GM18858 (cell line): ENCODE measurements at regions not wholly inside any gene's neighbourhood (a gene's known extent, or its start where the extent isn't known, plus 50 kb on each side); places are given as distances from the start of the nearest gene placed in this dataset.
"Not testable (repeated sequence)": the region's sequence is repeated elsewhere in the genome, so short reads cannot be mapped to it uniquely, and the experiment has no call there.

ENCODE experiments used
- ATAC-seq: cut with Tn5 transposase; IDR thresholded peaks from one replicate; pipeline ENCODE4 v1.9.1; 2021; ENCODE audit not compliant: unreplicated experiment

DNA sequence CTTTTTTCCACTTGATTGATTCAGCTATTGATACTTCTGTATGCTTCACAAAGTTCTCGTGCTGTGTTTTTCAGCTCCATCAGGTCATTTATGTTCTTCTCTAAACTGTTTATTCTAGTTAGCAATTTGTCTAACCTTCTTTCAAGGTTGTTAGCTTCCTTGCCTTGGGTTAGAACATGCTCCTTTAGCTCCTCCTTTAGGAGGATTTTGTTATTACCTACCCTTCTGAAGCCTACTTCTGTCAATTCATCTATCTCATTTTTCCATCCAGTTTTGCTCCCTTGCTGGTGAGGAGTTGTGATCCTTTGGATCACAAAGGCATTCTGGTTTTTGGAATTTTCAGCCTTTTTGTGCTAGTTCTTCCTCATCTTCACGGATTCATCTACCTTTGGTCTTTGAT is 344.7 kb upstream of the CLEC14A start:
- not testable (repeated sequence) for ATAC-seq

DNA sequence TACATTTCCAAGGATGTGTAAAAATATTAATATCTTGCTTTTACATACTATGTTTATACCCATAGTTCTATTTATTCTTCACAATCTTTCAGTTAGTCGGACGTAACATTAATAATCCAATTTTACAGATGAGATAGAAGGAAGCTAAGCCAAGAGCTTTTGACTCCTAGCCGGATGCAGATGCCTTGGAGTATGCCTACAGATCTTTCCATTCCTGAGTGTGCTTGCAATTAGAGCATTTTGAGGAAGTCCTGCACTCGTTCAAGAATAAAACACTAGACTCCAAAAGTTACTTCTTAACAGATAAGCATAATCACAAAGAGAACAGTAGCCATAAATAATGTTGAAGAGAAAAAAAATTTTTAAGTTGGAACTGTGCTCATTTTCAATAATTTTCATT is 337.6 kb upstream of the CLEC14A start:
- no peak for ATAC-seq

DNA sequence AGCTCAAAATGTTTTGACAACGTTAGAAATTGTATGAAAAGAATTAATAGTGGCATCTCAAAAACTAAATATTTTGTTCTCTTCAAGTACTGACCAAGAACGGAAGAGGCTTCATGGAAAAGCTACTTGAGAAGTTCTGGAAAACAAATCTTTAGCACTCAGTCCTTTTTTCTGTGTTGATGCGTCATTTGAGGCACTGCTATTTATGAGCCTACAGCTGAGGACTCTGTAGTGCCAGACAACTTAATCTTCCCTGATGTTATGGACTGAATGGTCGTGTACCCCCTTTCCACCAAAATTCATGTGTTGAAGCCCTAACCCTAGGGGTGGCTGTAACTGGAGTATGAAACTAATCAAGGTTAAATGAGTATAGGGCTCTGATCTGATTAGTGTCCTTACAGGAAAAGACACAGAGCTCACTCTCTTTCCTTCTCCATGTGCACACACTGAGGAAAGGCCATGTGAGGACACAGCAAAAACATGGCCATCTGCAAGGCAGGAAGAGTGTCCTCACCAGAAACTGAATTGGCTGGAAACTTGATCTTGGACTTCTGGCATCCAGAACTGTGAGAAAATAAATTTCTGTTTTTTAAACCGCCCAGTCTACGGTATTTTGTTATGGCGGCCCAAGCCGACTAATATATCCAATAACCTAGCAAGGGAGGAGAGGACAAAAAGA is 337.0 kb upstream of the CLEC14A start:
- no peak for ATAC-seq

DNA sequence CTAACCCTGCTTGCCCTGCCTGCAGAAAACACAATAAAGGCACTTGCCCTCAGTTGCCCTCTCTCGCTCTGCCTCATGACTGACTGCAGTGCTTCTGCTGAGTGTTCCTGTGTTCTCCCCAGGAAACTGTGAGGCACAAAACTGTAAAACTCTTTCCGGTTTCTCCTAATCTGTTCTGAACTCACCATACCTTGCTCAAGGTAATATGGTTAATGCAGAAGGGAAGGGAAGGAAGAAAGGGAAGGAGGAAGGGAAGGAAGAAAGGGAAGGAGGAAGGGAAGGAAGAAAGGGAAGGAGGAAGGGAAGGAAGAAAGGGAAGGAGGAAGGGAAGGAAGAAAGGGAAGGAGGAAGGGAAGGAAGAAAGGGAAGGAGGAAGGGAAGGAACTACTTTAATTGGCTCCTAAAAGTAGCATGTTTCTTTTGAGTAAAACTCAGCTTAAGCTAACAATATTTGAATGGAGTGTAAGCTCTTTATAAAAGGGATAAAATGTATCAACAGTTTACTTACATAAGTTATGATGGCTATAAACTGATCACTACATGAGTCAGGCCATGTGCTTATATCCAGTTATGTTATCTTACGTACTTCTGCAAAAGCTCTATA is 334.0 kb upstream of the CLEC14A start:
- ATAC-seq, result no peak

DNA sequence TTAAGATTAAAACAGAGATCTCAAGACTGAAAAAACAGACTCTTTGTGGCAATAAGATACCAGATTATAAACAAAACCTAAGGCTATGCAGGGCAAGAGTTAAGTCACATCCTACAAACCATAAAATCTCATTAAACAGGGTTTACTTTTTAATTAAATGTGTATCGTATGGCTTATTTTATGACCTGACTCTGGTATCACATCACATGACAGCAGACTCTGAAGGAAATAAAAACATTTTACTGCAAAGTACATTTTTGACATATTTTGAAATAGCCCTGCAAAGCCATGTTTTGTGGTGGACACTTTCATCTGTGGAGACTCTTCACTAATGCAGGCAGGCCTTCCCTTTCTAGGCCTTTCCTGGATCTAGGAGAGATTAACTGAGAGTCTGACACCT is 327.6 kb upstream of the CLEC14A start:
- no peak for ATAC-seq

DNA sequence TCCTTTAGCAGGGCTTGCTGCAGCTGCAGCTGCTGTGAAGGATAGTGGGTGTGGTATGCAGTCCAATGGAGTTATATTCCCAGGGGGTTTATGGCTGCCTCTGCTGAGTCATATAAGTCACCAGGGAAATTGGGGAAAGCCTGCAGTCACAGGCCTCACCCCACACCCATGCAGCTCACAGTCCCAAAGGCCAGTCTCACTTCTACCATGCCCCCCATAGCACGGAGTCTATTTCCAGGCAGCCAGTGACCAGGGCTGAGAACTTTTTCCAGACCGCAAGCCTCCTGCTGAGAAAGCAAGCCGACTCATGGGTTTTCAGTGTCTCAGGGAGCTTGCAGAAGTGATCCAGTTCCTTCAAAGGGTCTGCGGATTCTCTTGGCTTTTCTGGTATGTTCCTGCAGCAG is 322.4 kb upstream of the CLEC14A start:
- ATAC-seq, result no peak

DNA sequence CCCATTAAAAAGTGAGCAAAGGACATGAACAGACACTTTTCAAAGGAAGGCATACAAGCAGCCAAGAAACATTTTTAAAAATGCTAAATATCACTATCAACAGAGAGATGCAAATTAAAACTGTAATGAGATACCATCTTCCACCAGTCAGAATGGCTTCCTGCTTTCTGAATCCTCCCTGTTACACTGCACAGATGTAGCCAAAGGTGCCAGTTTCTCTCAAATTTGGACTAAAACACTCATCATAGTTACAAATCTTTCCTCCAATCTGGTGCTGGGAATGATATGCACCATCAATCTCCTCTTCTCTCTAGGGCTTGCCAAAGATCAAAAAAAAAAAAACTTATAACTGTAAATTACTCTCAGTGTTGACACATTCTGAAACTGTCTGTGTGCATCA is 311.8 kb upstream of the CLEC14A start:
- no peak for ATAC-seq

DNA sequence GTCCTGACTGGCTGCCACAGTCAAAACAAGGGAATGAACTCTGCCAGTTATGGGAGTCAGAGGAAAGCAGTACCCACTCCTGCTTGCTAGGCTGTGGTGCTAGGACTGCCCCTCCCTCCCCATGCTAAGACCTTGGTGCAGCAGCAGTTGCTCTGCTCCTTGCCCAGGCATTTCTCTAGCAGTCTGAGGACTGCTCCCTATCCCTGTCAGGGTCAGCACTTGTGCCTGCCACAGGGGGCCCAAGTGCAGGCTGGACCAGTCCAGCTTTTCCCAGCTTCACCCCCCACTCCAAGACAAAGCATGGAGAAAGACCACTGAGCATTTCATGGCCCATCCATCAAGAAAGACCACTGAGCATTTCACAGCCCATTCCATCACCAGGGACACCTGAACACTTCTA is 305.8 kb upstream of the CLEC14A start:
- no peak for ATAC-seq

DNA sequence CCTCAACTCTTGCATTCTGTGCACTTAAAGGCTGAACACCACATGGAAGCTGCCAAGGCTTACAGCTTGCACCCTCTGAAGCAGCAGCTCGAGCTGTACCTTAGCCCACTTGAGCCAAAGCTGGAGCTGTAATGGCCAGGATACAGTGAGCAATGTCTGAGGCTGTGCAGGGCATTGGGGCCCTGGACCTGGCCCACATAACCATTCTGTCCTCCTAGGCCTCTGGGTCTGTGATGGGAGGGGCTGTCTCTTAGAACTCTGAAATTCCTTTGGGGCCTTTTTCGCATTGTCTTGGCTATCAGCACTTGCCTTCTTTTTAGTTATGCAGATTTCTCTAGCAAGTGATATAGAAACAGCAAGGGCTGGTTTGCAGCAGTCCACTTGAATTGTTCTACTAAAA is 303.8 kb upstream of the CLEC14A start:
- ATAC-seq, result no peak

DNA sequence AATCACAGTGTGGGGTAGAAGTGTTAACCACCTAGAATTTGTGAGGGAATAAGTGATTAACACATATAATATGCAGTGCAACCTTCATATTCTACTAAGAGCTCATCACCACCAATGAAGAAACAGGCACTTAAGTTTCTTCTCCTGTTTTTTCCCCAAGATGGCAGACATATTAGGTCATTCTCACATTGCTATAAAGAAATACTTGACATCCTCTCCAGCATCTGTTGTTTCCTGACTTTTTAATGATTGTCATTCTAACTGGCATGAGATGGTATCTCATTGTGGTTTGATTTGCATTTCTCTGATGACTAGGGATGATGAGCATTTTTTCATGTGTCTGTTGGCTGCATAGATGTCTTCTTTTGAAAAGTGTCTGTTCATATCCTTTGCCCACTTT is 301.5 kb upstream of the CLEC14A start:
- not testable (repeated sequence) for ATAC-seq

DNA sequence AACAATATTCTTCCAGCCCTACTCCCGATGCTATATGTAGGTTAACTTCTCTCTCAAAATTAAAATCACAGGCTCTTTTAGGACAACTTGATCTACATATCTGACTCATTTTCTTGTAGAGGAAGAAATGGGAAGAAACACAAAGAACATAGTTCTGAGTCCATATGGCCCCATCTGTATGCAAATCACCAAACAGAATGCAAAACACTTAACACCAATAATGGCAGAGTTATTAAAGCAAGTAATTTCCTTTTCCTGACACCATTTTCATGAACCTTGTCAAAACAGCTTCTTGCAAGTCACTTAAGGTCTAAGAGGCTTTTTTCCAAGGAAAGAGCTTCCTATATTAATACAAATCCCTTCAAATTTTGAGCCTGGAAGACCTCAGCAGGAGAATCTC is 300.4 kb upstream of the CLEC14A start:
- ATAC-seq, result no peak

DNA sequence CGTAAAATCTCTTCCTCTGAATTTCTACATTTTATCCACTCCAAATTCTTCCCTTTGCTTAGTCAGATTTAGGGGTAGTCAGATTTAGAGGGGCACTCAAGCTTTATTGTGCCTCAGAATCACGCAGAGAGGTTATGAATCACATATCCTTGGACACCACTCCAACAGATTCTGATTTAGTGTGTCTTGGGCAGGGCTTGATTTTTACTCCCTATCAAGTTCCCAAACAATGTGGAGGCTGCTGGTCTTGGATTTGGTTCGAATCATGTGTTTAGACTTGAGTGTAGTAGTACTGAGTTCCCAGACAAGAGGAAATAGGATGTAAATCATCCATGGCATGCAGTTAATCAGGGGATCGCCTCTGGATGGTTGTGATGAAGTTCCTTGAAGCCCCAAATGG is 298.1 kb upstream of the CLEC14A start:
- no peak for ATAC-seq

DNA sequence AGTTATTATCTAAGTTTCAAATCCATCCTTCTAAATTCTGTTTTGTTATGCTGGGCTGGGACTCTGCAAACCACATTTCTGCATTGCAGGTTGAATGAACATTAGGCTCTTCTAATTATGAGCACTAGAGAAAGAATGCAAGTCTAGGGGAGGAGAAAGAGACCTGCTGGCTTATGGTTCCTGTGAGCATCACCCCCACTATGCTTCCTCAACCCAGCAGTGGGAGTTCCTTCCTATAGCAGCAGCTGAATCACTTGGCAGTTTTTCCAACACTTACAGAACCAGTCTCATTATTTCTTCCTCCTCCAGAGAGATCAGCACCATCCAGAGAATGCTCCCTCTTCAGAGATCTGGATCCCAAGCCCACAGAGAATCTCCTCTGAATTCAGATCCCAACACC is 297.7 kb upstream of the CLEC14A start:
- no peak for ATAC-seq

DNA sequence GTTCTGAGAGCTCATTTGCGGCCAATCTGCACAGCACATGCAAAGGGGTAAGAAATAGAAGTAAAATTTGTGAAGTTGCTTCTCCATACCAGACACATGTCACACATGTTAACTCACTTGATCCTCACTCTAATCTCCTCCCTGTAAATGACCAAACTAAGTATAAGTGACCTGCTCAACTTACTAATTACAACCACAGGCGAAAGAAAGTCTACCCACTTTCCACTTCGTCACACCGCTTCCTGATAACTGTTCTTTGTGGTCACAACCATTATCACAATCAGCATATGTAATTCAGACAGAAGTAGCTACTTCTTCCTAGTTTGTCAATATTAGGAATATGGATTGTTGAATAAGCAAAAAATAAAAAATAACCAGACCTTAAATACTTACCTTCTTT is 293.7 kb upstream of the CLEC14A start:
- ATAC-seq, result no peak

DNA sequence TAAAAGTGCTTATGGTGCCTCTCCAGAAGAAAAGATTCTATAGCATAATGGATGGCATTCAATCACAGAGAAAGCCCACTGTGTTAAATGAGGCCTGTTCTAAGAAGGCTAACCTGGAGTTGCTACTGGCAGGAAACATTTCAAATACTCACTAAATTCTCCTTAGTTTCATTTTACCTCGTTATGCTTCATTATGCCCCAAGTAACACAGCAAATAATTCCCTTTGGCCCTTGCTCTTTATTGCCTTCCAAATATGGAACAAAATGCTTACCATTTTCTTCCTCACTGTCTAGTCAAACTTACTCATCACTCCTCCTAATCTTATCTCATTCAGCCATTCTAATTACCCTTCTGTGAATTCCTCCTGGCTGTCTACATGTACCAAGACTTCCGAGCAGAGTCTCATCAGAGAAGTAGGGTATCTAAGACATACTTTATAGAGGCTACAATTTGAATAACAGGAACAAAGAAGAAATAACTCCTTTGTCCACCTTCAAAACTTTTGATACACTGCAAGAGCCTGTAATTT is 292.1 kb upstream of the CLEC14A start:
- no peak for ATAC-seq

DNA sequence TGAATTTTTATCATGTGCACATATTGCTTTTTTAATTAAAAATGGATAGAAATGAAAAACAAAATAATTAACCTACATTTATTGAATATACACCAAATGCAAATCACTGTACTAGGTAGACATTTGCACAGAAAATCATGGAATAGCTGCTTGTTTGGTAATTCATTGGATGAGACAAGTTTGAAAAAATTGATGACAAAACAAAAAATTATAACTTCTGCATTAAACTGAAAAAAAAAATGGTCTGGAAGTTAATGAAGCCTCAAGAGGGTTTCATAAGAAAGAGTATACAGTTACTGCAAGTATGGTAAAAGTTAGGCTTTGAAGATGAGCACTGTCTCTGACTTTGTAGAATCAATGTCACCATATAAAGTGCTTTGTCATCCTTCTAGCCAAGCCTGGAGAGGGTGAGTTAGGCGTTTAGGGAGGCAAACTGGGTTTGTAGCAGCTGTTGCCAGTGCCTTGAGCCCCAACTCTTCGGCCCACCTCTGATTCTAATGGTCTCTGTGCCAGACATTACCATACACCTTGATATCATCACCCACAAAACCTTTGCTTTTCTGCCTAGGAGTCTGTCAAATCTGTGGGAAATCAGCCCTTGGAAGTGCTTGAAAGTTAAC is 291.1 kb upstream of the CLEC14A start:
- ATAC-seq, result no peak

DNA sequence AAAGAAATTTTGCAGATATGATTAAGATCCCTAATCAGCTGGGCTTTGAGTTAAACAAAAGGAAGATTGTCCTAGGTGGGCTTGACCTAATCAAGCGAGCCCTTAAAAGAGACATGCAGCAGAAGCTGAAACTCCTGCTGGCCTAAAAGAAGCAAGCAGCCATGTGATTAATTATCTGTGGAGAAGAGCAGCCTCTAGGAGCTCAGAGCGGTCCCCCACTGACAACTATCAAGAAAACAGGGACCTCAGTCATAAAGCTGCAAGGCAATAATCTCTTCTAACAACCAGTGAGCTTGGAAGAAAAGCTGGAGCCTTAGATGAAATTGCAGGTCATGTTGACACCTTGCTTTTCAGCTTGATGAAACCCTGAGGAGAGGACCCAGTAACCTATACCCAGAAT is 288.9 kb upstream of the CLEC14A start:
- no peak for ATAC-seq

DNA sequence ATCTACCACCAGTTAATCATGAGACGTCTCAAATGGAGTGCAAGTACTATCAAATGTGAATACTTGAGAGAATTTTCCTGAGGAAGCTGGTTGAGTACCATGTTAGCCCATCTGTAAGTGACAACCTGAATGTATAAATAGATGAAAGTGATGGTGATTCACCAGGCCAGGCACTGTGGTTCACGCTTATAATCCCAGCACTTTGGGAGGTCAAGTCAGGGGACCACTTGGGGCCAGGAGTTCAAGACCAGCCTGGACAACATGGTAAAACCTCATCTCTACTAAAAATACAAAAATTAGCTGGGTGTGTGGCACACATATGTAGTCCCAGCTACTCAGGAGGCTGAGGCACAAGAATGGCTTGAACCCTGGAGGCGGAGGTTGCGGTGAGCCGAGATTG is 288.0 kb upstream of the CLEC14A start:
- ATAC-seq, result not testable (repeated sequence)

DNA sequence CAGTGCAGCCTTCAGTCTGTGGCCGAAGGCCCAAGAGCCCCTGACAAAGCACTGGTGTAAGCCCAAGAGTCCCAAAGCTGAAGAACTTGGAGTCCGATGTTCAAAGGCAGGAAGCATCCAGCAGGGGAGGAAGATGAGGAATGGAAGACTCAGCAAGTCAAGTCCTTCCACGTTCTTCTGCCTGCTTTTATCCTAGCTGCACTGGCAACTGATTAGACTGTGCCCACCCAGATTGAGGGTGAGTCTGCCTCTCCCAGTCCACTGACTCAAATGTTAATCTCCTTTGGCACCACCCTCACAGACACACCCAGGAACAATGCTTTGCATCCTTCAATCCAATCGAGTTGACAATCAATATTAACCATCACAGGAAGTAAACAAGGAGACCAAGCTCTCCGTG is 282.2 kb upstream of the CLEC14A start:
- not testable (repeated sequence) for ATAC-seq

DNA sequence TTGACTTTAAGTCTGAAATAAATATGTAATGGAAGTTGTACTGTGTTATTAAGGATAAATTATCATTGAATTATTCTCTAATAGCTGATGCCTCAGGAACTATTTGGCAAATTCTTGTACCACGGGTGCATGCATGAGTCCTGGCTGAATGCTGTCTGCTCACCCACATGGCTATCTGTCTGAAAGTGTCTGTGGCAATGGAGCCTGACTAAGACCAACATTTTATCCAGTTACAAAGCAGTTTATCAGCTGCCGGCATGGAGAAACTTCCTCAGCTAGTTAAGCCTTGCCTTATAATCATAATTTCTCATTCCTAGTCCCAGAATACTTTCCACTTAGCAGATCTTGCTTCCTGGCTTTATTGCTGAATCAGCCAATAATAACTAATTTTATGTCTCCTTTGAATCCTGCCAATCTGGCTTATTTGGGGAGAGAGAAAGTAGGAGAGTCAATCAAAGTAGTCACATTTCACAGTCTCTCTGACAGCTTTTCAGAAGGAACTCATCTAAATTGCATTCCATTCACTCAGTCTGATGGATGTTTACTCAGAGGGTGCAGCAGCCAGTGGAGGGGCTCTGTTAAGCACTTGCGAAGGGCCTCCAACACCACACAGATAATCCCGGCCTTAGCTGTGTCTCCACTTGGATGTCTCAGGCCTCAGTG is 280.6 kb upstream of the CLEC14A start:
- no peak for ATAC-seq

DNA sequence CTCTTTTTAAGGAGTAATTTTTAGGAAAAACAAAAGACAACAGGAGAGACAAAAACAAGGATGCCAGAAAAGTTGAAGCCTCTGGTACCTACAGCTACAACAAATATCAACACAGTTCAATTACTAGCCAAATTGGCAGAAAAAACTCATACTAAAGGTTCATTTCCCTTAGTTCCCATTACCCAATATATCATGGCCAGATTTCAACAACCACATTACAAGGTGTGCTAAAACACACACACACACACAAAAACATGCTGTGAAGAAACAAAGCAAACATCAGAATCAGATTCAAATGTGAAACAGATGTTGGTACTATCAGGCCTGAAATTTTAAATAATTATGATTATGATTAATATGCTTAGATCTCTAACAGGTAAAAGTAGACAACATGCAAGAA is 272.7 kb upstream of the CLEC14A start:
- ATAC-seq, result no peak

DNA sequence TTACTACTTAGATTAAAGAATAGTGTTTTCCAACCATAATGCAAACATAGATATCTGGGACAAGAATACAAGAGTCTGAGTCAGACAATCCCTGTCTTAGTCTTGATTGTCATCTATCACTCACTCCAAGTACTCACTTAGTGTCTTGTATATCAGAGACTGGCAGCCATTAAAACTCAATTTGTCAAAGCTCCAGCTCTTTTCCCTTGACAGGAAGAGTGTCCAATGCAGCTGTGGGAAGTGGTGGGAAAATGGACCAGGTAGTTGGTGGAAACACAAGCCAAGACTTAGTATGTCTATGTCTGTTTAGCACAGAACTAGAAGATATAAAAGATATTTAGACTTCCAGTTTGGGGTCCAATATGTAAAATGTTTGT is 271.6 kb upstream of the CLEC14A start:
- no peak for ATAC-seq
